IMR-90 (cell line): ENCODE measurements at regions not wholly inside any gene's neighbourhood (a gene's known extent, or its start where the extent isn't known, plus 50 kb on each side); places are given as distances from the start of the nearest gene placed in this dataset.

Source experiments
- CEBPB ChIP-seq: IDR thresholded peaks from 2 replicates; pipeline ENCODE4 v1.6.1; 2012; ENCODE audit warnings: low read depth, low read length, improper control_type of control experiment
- CTCF ChIP-seq: conservative IDR thresholded peaks from 2 replicates; pipeline ENCODE4 v1.5.1; 2012; ENCODE audit warnings: mild to moderate bottlenecking, low read depth, low read length, improper control_type of control experiment
- FOS ChIP-seq: fragments of 150-350 bp; IDR thresholded peaks from 2 replicates; pipeline ENCODE4 v1.6.1; 2016; ENCODE audit warnings: low read depth, low read length
- MAZ ChIP-seq: IDR thresholded peaks from 2 replicates; pipeline ENCODE4 v1.6.1; 2012; ENCODE audit warnings: low read depth, mild to moderate bottlenecking, low read length, improper control_type of control experiment, moderate library complexity, borderline replicate concordance
- RCOR1 ChIP-seq: IDR thresholded peaks from 2 replicates; pipeline ENCODE4 v1.6.1; 2012; ENCODE audit warnings: mild to moderate bottlenecking, low read length, improper control_type of control experiment; ENCODE audit not compliant: insufficient replicate concordance
- RFX5 ChIP-seq: IDR thresholded peaks from 2 replicates; pipeline ENCODE4 v1.8.0; 2012; ENCODE audit warnings: low read depth, mild to moderate bottlenecking, low read length, moderate library complexity

- no peak for TF ChIP-seq CTCF
- TF ChIP-seq CEBPB = no peak
- no peak for TF ChIP-seq RFX5
- no peak for TF ChIP-seq RCOR1
- TF ChIP-seq MAZ = no peak
- no peak for TF ChIP-seq FOS
Measured at GRCh38 chr2:51662187-51662586, 630.3 kb upstream of the NRXN1 start.
